ENCODE measurements at regions not wholly inside any gene's neighbourhood (a gene's known extent, or its start where the extent isn't known, plus 50 kb on each side); places are given as distances from the start of the nearest gene placed in this dataset.

DNA sequence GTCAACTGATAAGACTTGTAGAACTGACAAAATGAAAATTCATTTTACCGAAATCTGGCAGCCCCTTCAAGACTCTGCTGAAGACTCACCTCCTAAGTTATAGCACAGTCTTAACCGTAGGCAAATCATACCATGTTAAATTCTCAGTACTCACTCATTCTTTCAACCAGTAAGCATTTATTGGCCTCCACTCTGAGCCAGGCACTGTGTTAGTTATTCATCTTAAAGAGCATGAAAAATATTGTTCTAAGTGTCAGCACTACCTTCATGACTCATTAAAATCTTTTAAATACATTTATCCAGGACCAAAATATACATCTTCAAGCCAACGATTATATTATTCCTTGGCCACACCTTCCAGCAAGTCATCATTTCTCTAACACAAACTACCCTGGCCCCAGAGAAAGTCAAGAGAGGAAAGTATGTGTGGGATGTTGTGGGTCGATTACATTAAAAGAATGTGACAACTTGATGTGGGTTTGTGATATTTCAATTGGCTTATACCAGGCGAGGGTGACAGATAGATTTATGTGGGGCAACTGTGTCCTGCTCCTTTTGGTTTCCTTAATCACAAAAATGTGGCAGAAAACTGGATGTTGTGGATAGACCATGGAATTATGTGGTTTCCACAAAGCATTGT, 55.0 kb downstream of the TMEM30B start:
- Histone ChIP-seq H3K36me3 (ENCODE audit: control insufficient read depth, insufficient read depth, low read length) (no peaks in the 10 kb centered on the region), H3K4me1 (ENCODE audit: control insufficient read depth, insufficient read depth, low read length) (no peaks in the 10 kb centered on the region), H3K27me3 (ENCODE audit: control insufficient read depth, insufficient read depth, low read length) (no peaks in the 10 kb centered on the region), H3K9ac (ENCODE audit: low read depth, low read length) (no peak overlapping the region), H3K4me3 (ENCODE audit: low read depth, low read length) (no peak overlapping the region), H3K9me3 (ENCODE audit: control insufficient read depth, insufficient read depth, low read length) (no peaks in the 10 kb centered on the region)

DNA sequence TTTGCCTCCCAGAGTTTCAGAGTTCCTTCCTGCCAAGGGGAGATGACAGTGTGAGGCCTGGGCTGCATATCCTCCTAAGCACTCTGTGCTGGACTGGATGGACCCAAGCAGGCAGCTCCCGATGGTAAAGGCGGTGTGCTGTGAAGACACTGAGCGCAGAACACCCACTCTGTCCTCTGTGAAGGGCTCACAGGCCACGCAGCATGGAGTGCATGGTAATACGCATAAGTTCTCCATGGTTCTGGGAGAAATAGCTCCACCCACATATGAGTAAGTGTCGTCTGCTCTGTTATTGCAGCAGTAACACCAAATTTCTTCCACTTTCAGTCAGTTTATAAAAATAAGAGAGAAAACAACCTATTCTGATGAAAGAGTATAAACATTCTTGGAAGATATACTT, 55.8 kb downstream of the TMEM30B start:
- H3K36me3 ChIP-seq (ENCODE audit: control insufficient read depth, insufficient read depth, low read length), result no peaks in the 10 kb centered on the region
- H3K27me3 ChIP-seq (ENCODE audit: control insufficient read depth, insufficient read depth, low read length), result no peaks in the 10 kb centered on the region
- no peaks in the 10 kb centered on the region for H3K4me1 ChIP-seq (ENCODE audit: control insufficient read depth, insufficient read depth, low read length)
- no peak overlapping the region for H3K4me3 ChIP-seq (ENCODE audit: low read depth, low read length)
- no peaks in the 10 kb centered on the region for H3K9me3 ChIP-seq (ENCODE audit: control insufficient read depth, insufficient read depth, low read length)
- no peak overlapping the region for H3K9ac ChIP-seq (ENCODE audit: low read depth, low read length)

DNA sequence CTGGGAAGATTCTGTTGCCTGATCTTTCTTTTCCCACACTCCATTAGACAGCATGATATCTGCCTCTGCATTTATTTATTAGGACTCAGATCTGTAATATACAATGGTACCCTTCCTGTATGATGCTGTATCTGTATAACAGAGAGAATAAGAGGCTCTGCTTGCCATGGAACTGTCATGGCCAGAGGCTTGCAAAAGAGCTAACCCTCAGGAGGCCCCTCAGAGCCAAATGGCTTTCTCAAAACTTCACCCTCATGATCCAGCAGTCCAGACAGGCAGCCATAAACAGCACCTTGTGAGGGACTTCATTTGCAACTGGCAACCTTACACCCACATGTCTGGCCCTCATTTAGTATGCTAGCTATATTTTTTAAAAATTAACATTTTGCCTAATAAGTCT, 57.6 kb downstream of the TMEM30B start:
- peaks cover 4% of the 10 kb centered on the region for H3K4me1 ChIP-seq (ENCODE audit: control insufficient read depth, insufficient read depth, low read length)
- H3K27me3 ChIP-seq (ENCODE audit: control insufficient read depth, insufficient read depth, low read length), result no peaks in the 10 kb centered on the region

DNA sequence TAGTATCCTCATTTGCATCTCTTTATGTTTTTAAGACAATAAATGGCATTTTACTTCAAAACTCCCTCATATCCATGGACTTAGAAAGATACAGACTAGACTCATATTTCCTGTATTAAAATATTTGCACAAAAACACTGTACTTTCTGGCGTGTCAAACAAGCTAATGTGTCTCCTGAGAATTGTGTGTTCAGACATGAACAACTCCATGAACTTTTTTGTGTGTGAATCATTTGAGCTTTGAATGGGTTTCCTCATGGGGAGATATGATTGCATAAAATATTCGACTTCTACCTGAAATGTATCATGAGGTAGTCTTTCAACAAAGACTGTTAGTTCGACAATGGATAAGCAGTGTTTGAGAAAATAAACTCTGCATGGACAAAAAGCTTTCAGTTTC, 58.8 kb downstream of the TMEM30B start:
- Histone ChIP-seq H3K27me3 (ENCODE audit: control insufficient read depth, insufficient read depth, low read length) (no peaks in the 10 kb centered on the region), H3K4me1 (ENCODE audit: control insufficient read depth, insufficient read depth, low read length) (peaks cover 8% of the 10 kb centered on the region), H3K9me3 (ENCODE audit: control insufficient read depth, insufficient read depth, low read length) (no peaks in the 10 kb centered on the region), H3K4me3 (ENCODE audit: low read depth, low read length) (no peak overlapping the region), H3K36me3 (ENCODE audit: control insufficient read depth, insufficient read depth, low read length) (no peaks in the 10 kb centered on the region), H3K9ac (ENCODE audit: low read depth, low read length) (no peak overlapping the region)

More for the DNA sequence above, 57.6 kb downstream of the TMEM30B start:
- no peaks in the 10 kb centered on the region for H3K9me3 ChIP-seq (ENCODE audit: control insufficient read depth, insufficient read depth, low read length)
- H3K4me3 ChIP-seq (ENCODE audit: low read depth, low read length), result no peak overlapping the region
- no peak overlapping the region for H3K9ac ChIP-seq (ENCODE audit: low read depth, low read length)
- H3K36me3 ChIP-seq (ENCODE audit: control insufficient read depth, insufficient read depth, low read length), result no peaks in the 10 kb centered on the region

DNA sequence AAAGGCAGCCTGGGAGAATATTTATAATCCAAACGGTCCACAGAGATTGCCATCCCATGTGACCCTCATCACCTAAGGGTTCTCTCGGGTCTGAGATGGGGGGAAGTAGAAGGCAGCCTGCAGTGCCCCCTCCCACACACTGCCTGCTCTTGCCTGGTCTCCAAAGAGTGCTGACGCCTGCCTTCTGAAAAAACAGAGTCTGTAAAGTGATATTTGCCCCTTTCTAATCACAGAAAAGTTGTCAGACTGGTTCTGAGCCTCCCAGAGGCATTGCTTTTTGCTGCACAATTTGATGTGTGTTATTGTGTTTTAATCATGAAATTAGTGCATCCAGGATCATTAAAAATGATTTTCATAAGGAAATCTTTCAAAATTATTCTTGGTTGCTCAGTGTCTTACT, 59.2 kb downstream of the TMEM30B start:
- Histone ChIP-seq H3K9ac (ENCODE audit: low read depth, low read length) (no peak overlapping the region), H3K9me3 (ENCODE audit: control insufficient read depth, insufficient read depth, low read length) (no peaks in the 10 kb centered on the region), H3K36me3 (ENCODE audit: control insufficient read depth, insufficient read depth, low read length) (no peaks in the 10 kb centered on the region), H3K4me1 (ENCODE audit: control insufficient read depth, insufficient read depth, low read length) (peaks cover 8% of the 10 kb centered on the region), H3K4me3 (ENCODE audit: low read depth, low read length) (no peak overlapping the region), H3K27me3 (ENCODE audit: control insufficient read depth, insufficient read depth, low read length) (no peaks in the 10 kb centered on the region)

DNA sequence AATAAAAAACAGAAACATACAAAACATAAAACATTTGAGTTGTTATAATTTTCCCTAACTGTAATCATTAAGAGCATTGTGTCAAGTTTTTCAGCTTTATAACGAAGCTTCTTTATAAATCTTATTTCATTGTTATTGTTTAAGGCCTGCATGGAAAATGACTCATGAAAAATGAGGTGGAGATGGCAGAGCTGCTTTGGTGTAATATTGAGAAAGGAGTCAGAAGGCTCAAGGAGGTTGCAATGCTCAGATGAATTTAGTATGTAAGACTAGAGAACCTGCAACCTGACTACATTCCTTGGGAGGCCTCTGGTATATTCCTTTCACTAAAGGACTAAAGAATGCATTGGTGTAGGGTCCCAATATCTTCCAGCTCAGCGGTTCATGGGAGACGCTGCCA, 61.5 kb downstream of the TMEM30B start:
- no peak overlapping the region for H3K9ac ChIP-seq (ENCODE audit: low read depth, low read length)
- no peak overlapping the region for H3K4me3 ChIP-seq (ENCODE audit: low read depth, low read length)
- no peaks in the 10 kb centered on the region for H3K27me3 ChIP-seq (ENCODE audit: control insufficient read depth, insufficient read depth, low read length)
- peaks cover 8% of the 10 kb centered on the region for H3K4me1 ChIP-seq (ENCODE audit: control insufficient read depth, insufficient read depth, low read length)
- no peaks in the 10 kb centered on the region for H3K9me3 ChIP-seq (ENCODE audit: control insufficient read depth, insufficient read depth, low read length)
- no peaks in the 10 kb centered on the region for H3K36me3 ChIP-seq (ENCODE audit: control insufficient read depth, insufficient read depth, low read length)

DNA sequence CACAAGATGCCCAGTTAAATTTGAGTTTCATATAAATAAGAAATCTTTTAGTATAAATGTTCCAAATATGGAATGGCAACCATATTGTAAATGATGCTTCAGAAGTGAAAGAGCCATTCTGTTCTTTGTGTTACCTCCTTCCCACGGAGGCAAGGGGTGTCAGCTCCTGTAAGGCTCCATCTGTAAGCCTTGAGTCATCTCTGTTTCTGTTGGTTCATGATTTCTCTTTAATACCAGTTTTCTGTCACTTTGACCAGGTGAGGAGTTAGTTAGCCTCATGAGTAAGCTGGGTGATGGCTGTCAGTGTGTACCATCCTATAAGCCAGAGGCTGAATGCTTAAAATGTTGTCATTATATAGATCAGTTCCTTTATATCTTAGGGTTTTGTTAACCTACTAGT, 61.9 kb downstream of the TMEM30B start:
- H3K36me3 ChIP-seq (ENCODE audit: control insufficient read depth, insufficient read depth, low read length), result no peaks in the 10 kb centered on the region
- no peaks in the 10 kb centered on the region for H3K9me3 ChIP-seq (ENCODE audit: control insufficient read depth, insufficient read depth, low read length)
- H3K4me3 ChIP-seq (ENCODE audit: low read depth, low read length), result no peak overlapping the region
- H3K4me1 ChIP-seq (ENCODE audit: control insufficient read depth, insufficient read depth, low read length), result peaks cover 8% of the 10 kb centered on the region
- H3K9ac ChIP-seq (ENCODE audit: low read depth, low read length), result no peak overlapping the region
- H3K27me3 ChIP-seq (ENCODE audit: control insufficient read depth, insufficient read depth, low read length), result no peaks in the 10 kb centered on the region

DNA sequence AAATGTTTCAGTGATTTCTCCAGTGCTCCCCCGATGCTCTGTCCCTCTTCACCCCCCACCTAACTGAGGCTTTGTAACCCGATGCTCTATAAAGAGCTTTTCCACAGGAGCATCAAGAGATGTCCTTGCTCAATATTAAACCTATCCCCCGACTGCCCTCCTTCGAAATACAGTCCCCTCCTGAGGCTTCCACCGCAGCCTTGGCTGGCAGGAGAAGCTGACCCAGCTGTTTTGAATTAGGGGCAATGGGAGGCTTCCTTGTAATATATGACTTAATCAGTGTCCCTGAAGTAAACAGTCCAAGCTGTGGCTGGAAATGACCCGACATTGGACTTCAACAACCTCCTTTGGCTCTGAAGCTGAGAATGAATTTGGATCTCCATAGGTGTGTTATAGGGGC, 62.4 kb downstream of the TMEM30B start:
- no peaks in the 10 kb centered on the region for H3K9me3 ChIP-seq (ENCODE audit: control insufficient read depth, insufficient read depth, low read length)
- H3K4me3 ChIP-seq (ENCODE audit: low read depth, low read length), result no peak overlapping the region
- no peak overlapping the region for H3K9ac ChIP-seq (ENCODE audit: low read depth, low read length)
- H3K36me3 ChIP-seq (ENCODE audit: control insufficient read depth, insufficient read depth, low read length), result no peaks in the 10 kb centered on the region
- H3K4me1 ChIP-seq (ENCODE audit: control insufficient read depth, insufficient read depth, low read length), result peaks cover 8% of the 10 kb centered on the region
- H3K27me3 ChIP-seq (ENCODE audit: control insufficient read depth, insufficient read depth, low read length), result no peaks in the 10 kb centered on the region

DNA sequence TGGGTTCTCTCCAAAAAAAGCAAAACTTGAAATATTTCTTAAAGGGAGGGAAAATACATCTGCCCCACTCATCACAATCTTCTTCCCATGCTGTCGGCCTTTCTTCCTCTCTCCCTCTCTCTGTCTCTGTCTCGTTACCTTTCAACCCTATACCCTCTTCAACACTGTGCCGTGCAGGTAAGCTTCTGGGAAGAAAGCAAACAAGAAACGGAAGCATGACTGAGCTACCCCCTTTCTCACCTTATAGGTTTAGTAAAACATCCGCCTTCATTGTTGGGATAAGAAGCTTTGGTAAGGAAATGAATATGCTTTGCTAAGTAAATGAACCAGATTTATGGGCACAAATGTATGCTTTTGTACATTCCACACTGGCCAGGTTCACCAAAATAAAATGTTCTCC, 63.0 kb downstream of the TMEM30B start:
- peaks cover 8% of the 10 kb centered on the region for H3K4me1 ChIP-seq (ENCODE audit: control insufficient read depth, insufficient read depth, low read length)
- H3K27me3 ChIP-seq (ENCODE audit: control insufficient read depth, insufficient read depth, low read length), result no peaks in the 10 kb centered on the region
- H3K4me3 ChIP-seq (ENCODE audit: low read depth, low read length), result no peak overlapping the region
- H3K36me3 ChIP-seq (ENCODE audit: control insufficient read depth, insufficient read depth, low read length), result no peaks in the 10 kb centered on the region
- no peak overlapping the region for H3K9ac ChIP-seq (ENCODE audit: low read depth, low read length)
- no peaks in the 10 kb centered on the region for H3K9me3 ChIP-seq (ENCODE audit: control insufficient read depth, insufficient read depth, low read length)

DNA sequence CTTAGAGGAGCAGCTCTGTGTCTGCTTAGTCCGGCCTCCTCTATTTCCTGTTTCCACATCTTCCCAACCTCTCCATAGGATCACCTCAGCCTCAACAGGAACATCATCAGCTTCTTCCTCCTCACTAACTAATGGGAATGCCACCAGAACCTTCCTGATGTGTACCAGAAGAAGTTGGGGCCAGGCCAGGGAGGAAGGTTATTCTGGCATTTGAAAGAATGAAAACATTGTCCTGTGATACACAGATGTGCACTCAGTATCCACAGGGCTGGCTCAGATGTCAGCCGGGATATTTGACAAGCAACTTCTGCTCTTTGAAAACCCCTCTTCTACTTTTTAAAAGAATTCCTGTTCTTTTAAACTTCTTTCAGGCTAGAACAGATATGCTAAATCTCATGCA, 63.6 kb downstream of the TMEM30B start:
- Histone ChIP-seq H3K27me3 (ENCODE audit: control insufficient read depth, insufficient read depth, low read length) (no peaks in the 10 kb centered on the region), H3K4me1 (ENCODE audit: control insufficient read depth, insufficient read depth, low read length) (peaks cover 8% of the 10 kb centered on the region), H3K9me3 (ENCODE audit: control insufficient read depth, insufficient read depth, low read length) (no peaks in the 10 kb centered on the region), H3K36me3 (ENCODE audit: control insufficient read depth, insufficient read depth, low read length) (no peaks in the 10 kb centered on the region), H3K9ac (ENCODE audit: low read depth, low read length) (no peak overlapping the region), H3K4me3 (ENCODE audit: low read depth, low read length) (no peak overlapping the region)

DNA sequence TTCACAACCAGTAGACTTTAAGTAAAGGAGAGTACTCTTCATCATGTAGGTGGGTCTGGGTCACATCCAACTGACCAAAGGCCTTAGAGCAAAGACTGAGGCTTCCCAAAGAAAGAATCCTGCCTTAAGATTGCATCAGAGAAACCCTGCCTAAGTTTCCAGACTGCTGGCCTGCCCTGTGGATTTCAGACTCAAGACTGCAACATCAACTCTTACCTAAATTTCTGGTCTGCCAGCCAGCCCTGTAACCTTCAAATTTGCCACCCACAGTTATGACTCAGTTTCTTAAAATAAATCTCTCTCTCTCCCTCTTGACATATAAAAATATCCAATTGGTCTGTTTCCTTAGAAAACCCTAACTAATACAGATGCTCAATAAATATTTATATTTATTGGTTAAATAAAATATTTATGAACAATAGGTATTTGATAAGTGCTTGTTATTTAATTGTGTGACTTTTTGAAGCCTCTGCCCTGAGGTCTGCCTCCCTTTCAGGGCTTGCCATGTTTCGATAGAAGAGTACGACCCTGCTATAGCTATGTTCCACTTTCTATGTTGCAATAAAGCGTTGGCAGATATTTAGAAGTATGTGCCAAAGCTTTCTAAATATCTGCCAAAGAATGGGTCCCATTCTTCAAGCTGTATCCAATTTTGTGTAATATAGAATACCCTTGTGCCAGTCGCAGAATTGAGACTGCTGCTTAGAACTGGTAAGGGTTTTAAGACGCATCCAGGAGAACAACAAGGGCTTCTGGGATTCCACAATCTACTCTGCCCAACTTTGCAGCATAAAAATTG, 65.7 kb downstream of the TMEM30B start:
- H3K9me3 ChIP-seq (ENCODE audit: control insufficient read depth, insufficient read depth, low read length), result no peaks in the 10 kb centered on the region
- H3K27me3 ChIP-seq (ENCODE audit: control insufficient read depth, insufficient read depth, low read length), result no peaks in the 10 kb centered on the region
- H3K4me1 ChIP-seq (ENCODE audit: control insufficient read depth, insufficient read depth, low read length), result peaks cover 8% of the 10 kb centered on the region
- no peak overlapping the region for H3K9ac ChIP-seq (ENCODE audit: low read depth, low read length)
- H3K36me3 ChIP-seq (ENCODE audit: control insufficient read depth, insufficient read depth, low read length), result no peaks in the 10 kb centered on the region
- no peak overlapping the region for H3K4me3 ChIP-seq (ENCODE audit: low read depth, low read length)

DNA sequence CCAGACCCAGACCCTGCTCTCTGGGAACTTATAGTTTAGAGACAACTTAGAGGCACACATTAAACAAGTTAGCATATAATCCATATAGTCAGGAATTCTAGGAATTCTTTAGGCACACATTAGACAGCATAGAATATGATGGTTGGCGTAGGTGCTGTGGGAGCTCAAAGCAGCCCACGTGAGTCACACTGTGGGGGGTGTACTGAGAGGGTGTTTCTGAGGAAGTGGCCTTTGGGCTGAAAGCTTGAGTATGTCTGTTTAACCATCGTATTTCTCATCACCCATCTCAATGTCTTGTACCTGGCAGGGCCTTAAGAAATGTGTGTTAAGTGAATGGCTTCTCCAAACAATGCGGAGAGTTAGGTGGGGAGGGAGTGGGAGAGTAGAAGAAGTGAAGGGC, 67.2 kb downstream of the TMEM30B start:
- Histone ChIP-seq H3K36me3 (ENCODE audit: control insufficient read depth, insufficient read depth, low read length) (no peaks in the 10 kb centered on the region), H3K27me3 (ENCODE audit: control insufficient read depth, insufficient read depth, low read length) (no peaks in the 10 kb centered on the region), H3K4me3 (ENCODE audit: low read depth, low read length) (no peak overlapping the region), H3K4me1 (ENCODE audit: control insufficient read depth, insufficient read depth, low read length) (peaks cover 8% of the 10 kb centered on the region), H3K9ac (ENCODE audit: low read depth, low read length) (no peak overlapping the region), H3K9me3 (ENCODE audit: control insufficient read depth, insufficient read depth, low read length) (no peaks in the 10 kb centered on the region)

All from iPS-15b (cell line).